NCI-H82 (cell line): ENCODE measurements at regions not wholly inside any gene's neighbourhood (a gene's known extent, or its start where the extent isn't known, plus 50 kb on each side); places are given as distances from the start of the nearest gene placed in this dataset.
"Not testable (repeated sequence)": the region's sequence is repeated elsewhere in the genome, so short reads cannot be mapped to it uniquely, and the experiment has no call there.

Experiments
- DNase-seq: peaks from one replicate; lab custom pipeline; 2025; lab: John Stamatoyannopoulos, UW

GRCh38 chrX:40414335-40414734 lies 166.4 kb upstream of the ATP6AP2 start:
- DNase-seq = no peak

GRCh38 chrX:40411340-40412111 lies 169.2 kb upstream of the ATP6AP2 start:
- DNase-seq = peak; percentile 2

- DNase-seq = no peak
These were observed 169.9 kb upstream of the ATP6AP2 start for GRCh38 chrX:40410859-40411258.

- DNase-seq = peak; percentile 91
These were observed 174.4 kb upstream of the ATP6AP2 start for GRCh38 chrX:40406330-40406859.

GRCh38 chrX:40405399-40405798 lies 175.4 kb upstream of the ATP6AP2 start:
- no peak for DNase-seq

- DNase-seq = no peak
These were observed 177.0 kb upstream of the ATP6AP2 start for GRCh38 chrX:40403757-40404156.

- DNase-seq = peak; percentile 4
These were observed 177.8 kb upstream of the ATP6AP2 start for GRCh38 chrX:40402831-40403533.

- no peak for DNase-seq
These were observed 185.7 kb upstream of the ATP6AP2 start for GRCh38 chrX:40395102-40395501.

GRCh38 chrX:40394302-40394701 lies 186.5 kb upstream of the ATP6AP2 start:
- DNase-seq = no peak

- DNase-seq = peak; percentile 50
These were observed 188.2 kb upstream of the ATP6AP2 start for GRCh38 chrX:40392599-40392998.

GRCh38 chrX:40391662-40392061 lies 189.1 kb upstream of the ATP6AP2 start:
- no peak for DNase-seq

- DNase-seq = no peak
These were observed 191.2 kb upstream of the ATP6AP2 start for GRCh38 chrX:40389555-40389954.

- no peak for DNase-seq
These were observed 192.3 kb upstream of the ATP6AP2 start for GRCh38 chrX:40388441-40388840.

- DNase-seq = not testable (repeated sequence)
These were observed 192.9 kb upstream of the ATP6AP2 start for GRCh38 chrX:40387869-40388268.

- DNase-seq = not testable (repeated sequence)
These were observed 193.5 kb upstream of the ATP6AP2 start for GRCh38 chrX:40387311-40387710.

- DNase-seq = no peak
These were observed 195.1 kb upstream of the ATP6AP2 start for GRCh38 chrX:40385682-40386081.

GRCh38 chrX:40385256-40385655 lies 195.5 kb upstream of the ATP6AP2 start:
- DNase-seq = no peak

- DNase-seq = no peak
These were observed 196.8 kb upstream of the ATP6AP2 start for GRCh38 chrX:40383969-40384368.

GRCh38 chrX:40383360-40383759 lies 197.4 kb upstream of the ATP6AP2 start:
- peak; percentile 44 for DNase-seq

GRCh38 chrX:40380655-40381488 lies 199.9 kb upstream of the ATP6AP2 start:
- DNase-seq = peak; percentile 50

- no peak for DNase-seq
These were observed 203.1 kb upstream of the ATP6AP2 start for GRCh38 chrX:40377684-40378083.

- DNase-seq = no peak
These were observed 206.3 kb upstream of the ATP6AP2 start for GRCh38 chrX:40374486-40374885.
